ENCODE measurements at regions not wholly inside any gene's neighbourhood (a gene's known extent, or its start where the extent isn't known, plus 50 kb on each side); places are given as distances from the start of the nearest gene placed in this dataset.

DNA sequence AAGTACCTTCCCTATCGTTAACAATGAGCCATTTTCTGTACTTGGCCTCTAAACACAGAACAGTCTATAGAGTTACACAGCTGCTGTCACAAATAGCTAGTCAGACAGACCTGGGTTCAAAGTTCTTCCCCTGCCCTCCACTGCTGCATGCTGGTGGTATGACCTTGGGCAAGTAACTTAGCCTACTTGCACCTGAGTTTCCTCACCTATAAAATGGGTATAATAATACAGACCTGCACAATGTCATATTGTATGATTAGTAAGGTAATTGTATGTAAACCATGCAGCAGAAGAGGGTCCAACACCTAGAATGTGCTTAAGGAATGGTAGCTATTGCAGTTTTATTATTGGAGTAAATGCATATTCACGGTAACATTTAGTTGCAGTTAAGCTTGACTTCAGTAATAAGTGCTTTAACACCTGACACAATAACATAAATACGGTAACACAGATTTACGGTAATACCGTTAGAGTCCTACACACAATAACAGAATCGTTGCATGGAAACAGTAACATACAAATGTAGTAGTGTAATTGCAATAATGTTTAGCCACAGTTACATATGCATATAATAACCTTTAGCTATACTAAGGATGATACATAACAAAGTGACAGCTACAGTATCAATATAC lies 193.3 kb upstream of the CSF3R start:
- DNase-seq (ENCODE audit: low read depth) = no peak

DNA sequence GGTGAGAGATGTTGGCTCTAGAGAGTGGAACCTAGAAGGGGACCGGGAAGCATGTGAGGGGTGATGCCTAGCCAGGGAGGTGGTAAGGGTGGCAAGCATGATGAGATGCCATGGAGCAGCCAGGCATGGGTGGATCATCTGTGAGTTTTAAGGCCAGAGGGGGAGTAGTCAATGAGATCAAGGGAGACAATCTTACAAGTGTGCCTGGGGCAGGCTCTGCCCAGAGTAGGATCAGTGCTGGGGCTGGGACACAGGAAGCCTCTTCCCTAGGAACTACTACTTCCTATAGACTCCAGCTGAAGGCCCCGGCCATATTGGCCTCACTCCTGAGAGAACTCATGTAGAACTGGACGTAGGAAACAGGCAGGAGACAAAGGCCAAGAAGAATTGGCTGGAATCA lies 192.4 kb upstream of the CSF3R start:
- DNase-seq (ENCODE audit: low read depth) = no peak

DNA sequence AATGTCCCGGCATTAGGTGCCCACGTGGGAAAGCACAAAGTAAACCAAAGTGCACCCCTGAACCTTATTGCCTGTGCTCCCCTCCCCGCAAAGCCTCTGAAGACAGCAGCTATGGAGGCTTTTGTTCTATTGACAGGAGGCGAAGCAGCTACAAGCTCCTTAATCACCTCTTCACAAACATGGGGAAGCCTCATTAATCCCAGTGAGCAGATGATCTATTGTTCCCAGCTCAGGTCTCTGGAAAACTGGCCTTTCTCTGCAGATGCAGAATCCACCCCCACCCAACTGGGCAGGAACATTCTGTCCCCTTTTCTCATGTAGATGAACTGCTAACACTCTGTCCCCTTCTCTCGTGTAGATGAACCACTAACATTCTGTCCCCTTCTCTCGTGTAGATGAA lies 190.5 kb upstream of the CSF3R start:
- no peak for DNase-seq (ENCODE audit: low read depth)

DNA sequence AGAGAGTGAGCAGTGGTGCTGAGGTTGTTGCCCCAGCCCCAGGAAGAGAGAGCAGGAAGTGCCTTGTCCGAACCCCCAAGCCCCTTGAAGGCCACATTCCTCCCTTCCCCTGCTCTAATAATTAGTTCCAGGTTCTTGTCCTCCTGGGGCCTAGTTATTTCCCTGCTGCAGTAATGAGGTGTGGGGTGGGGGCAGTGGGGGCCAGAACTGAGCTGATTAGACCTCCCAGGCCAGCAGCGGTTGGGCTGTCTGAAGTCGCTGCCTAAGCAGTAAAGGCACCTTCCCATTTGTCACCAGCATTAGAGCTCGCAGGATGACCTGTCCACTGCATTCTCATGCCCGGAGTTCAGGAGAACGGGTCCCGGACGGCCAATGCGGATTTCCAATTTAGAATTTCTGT lies 186.5 kb upstream of the CSF3R start:
- no peak for DNase-seq (ENCODE audit: low read depth)

DNA sequence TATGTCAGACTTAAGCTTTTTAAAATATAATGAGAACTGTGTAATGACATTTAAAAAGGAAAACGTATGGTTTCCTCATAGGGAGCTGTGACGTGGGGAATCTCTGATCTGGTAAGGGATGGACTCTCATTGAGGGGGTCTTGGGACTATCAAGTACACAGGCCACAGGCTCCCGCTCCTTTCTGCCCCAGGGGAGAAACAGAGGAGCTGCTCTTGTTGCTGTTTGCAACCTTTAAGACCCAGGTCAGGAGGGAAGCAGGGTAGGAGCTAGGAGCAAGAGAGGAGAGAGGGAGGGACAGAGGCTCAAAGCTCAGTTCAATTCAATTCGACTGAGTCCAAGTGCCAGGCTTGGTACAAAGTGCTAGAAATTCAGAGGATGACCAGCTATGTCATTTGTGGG lies 185.1 kb upstream of the CSF3R start:
- DNase-seq (ENCODE audit: low read depth) = no peak

DNA sequence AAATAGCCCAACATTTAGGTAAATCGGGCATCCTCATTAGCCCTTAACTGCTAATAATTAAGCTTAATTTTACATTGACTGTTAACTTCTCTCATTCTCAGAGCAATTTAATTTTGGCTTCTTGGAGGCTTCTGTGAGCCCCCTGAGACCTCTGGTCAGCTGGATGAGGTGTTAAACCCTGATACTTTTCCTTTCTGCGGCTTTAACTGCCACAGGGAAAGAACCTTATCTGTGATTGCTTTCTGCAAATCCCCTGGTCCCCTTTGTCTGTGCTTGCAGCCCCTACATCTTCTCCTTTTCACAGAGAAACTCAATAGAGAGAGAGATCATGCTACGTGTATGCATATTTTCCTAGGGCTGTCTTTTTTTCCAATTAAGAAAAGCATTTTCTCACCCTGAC lies 184.5 kb upstream of the CSF3R start:
- DNase-seq (ENCODE audit: low read depth) = no peak

DNA sequence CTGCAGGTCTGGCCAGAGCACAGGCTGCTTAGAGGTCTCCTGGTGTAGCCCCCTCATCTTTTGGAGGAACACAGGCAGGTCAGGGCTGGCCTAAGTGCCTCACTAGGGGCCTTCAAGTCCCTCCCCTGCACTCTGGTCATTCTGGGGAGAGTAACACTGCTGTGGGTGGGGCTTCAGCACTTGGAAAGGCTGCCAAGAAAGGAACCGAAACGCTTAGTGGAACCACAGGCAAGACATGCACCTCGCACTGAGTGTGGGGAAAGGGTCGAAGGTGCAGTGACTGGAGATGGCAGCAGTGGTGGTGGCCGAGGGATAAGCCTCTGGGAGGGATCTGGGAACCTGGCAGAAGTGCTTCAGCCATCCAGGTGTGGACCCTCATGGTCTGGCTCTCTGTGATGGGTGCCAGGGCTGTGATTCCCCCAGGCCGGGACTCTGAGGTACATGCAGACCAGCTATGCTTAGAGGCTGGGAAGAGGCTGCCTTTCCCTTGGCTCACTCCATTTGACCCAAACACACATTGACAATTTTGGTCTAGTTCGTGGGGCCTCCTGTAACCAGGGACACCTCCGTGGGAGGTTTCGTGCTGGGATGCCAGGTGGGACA lies 182.9 kb upstream of the CSF3R start:
- DNase-seq (ENCODE audit: low read depth) = no peak

DNA sequence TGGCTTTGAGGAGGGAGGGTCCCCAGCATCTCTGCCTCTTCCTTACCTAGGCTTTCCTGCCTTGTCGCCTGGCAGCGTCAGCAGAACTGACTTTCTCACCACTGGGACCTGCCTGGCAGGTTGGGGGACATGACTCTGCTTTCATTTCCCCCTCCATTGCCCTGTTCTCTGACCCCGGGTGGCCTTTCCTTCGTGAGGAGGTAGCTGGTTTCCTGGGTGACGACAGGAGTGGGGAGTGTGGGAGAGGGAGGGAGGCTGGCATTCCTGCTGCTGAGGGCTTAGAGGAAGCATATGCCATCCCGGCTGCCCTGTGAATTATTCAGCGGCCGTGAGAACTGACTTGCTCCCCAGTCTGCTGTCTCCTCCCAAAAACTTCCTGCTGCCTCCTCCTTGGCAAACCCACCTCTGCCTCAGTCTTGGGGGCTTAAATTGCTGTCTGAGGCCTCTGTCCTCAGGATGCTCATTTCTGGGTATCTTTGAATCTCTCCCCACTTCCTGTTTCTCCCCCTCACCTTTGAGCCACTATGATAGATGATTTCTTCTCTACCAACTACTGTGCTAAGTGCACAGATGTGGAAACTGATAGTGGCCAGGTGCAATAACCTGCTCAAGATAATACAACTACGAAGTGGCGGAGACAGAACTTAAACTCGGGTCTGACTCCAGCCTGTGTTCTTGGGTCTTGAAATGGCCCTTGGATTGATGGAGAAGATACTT lies 182.0 kb upstream of the CSF3R start:
- DNase-seq (ENCODE audit: low read depth) = no peak

DNA sequence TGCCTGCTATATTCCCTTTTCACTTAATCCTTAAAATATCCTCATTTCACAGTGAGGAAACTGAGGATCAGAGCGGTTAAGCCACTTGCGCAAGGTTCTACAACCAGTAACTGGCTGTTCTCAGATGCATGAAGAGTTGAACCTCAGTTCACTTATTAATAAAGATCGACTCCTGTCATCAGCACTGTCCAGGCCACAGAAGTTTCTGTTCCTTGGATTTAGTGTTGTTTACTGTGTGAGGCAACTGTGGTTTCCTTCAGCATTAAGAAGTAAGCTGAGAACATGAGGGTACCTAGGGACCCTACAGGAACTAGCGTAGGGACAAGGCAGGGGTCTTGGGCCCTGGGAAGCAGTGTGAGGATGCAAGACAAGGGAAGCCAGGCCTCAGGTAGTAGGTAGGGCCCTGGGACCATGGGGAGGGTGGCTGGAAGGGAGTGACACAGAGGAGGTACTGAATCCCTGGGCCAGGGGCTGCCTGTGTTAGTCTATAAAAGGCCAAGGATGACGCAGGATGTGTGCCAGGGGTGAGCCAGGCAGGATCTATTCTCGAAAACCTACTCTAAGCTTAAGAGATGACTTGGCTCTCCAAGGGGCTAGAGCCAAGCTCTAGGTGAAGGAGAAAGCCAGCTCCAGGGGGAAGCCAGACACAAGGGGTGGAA lies 181.2 kb upstream of the CSF3R start:
- DNase-seq (ENCODE audit: low read depth) = no peak

DNA sequence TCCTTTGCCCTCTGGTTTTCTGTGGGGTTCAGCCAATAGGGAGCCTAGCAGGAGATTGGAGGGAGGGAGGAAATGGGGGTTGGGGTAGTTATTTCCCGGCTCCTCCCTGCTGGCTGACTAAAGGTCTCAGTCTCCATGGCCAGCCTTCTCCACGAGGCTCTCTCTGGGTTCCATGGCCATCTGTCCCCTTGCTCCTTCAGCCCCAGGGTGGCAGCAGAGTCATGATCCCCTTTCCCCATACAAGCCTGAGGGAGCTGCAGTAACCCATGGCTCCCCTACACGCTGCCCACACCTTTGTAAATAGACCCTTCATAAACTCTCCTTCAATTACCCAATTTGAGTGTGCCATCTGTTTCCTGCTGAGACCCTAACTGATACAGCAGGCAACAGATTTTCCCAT lies 176.1 kb upstream of the CSF3R start:
- no peak for DNase-seq (ENCODE audit: low read depth)

DNA sequence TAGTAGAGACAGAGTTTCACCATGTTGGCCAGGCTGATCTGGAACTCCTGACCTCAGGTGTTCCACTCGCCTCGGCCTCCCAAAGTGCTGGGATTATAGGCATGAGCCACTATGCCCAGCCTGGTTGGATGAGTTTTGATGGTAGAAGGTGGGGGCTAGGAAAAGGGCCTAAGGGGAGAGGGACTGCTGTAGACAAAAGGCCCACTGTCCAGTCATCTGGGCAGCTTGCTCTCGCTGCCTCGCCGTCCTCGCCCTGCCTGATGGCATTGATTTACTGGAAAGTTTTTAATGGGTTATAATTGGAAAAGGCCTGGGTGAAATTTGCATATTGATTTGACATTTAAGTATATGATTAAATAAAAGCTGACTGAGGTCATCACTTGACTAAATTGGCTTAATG lies 175.1 kb upstream of the CSF3R start:
- no peak for DNase-seq (ENCODE audit: low read depth)

DNA sequence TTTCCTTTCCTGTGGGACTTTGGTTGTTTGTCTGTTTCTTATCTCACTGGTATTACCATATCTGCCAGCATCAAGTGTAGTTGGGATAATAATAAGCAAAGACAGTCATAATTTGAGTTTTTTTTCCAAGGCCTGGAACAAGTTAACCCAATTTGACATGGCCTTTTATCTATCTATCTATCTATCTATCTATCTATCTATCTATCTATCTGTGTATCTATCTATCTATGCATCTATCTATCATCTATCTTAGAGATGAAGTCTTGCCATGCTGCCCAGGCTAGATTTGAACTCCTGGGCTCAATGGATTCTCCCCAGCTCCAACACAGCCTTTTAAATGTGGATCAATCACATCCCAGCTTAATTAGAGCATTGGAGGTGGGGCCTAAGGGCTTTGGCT lies 174.1 kb upstream of the CSF3R start:
- no peak for DNase-seq (ENCODE audit: low read depth)

DNA sequence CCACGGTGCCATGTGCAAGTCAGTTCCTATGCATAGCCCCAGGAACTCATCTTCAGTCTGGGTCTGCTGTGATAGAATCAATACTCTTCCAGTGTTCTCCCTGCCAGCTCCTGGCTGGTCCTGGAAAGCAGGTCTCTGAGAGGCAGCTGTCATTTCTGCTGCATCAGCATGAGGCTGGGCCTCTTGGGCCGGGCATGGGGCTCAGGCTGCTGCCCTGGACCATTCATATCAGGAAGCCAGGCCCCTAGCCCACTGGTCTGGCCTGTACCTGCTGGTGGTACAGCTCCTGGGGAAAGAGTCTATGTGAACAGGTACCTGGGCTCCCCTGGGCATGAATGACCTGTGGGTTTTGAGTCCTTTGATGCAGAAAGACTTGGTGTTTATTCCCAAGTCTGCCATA lies 173.6 kb upstream of the CSF3R start:
- no peak for DNase-seq (ENCODE audit: low read depth)

DNA sequence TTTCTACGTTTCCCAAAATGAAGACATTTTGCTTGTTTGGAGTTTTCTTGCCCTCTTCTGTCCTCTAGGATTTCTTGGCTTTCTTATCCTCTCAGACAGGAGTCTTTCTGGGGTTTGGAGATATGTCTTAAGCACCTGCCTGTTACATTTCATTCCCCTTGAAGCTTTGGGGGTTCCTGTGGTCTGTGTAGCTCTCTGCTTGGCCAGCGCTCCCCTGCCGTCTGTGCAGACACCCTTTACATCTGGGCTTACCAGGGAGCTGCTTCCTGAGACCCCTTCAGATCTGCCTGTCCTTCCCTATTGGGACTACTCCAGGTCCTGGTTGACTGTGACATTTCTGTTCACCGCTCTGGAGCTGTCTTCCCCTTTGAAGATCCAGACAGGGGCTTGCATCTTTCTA lies 171.9 kb upstream of the CSF3R start:
- DNase-seq (ENCODE audit: low read depth) = no peak

DNA sequence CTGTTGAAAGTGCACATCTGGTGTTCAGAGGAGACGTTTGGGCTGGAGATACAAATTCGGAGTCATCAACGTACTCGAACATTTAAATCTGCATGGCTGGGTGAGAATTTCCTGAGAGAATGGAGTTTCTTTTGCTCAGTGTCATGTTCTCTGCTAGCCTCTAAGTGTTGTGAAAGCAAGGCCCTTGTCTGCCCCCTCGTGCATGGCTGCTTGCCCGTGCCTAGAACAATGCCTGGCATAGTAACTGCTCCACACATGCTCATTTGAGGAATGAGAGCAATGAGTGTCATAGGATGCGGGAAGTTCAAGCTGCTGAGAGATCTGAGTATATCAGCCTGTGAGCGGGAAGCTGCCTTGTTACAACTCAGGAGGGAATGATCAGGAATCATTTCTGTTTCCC lies 171.1 kb upstream of the CSF3R start:
- no peak for DNase-seq (ENCODE audit: low read depth)

DNA sequence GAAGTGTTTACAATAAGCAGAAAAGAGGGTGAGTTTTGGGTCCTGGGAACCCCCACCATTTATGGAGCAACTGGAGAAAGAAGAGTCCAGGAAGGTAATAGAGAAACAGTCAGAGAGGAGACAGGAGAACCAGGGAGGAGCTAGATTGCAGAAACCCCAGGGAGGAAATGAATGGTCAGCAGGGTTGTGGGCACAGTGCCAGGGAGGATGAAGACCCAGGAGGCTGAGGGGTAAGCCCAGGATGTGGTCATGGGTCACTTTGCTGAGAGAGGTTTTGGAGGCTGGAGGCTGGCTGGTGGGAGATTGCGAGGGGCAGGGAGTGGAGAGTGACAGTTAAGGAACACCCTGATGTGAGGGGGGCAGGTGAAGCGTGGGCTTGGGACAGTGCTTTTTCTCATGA lies 169.9 kb upstream of the CSF3R start:
- DNase-seq (ENCODE audit: low read depth) = no peak

DNA sequence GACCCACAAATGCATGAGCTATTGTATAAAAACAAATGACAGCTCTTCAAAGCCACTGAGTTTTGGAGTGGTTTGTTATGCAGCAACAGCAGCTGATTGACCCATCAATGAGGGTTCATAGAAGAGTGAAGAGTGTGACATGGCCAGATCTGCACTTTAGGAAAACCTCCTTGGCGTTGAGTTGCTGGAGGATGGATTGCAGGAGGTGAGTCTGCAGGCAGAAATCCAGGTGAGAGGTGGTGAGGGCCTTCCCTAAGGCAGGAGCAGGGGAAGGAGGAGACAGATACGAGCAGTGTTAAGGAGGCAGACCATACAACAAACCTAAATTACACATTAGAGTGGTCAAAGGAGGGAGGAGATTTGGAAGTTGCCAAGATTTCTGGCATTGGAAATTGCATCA lies 169.3 kb upstream of the CSF3R start:
- DNase-seq (ENCODE audit: low read depth) = no peak

DNA sequence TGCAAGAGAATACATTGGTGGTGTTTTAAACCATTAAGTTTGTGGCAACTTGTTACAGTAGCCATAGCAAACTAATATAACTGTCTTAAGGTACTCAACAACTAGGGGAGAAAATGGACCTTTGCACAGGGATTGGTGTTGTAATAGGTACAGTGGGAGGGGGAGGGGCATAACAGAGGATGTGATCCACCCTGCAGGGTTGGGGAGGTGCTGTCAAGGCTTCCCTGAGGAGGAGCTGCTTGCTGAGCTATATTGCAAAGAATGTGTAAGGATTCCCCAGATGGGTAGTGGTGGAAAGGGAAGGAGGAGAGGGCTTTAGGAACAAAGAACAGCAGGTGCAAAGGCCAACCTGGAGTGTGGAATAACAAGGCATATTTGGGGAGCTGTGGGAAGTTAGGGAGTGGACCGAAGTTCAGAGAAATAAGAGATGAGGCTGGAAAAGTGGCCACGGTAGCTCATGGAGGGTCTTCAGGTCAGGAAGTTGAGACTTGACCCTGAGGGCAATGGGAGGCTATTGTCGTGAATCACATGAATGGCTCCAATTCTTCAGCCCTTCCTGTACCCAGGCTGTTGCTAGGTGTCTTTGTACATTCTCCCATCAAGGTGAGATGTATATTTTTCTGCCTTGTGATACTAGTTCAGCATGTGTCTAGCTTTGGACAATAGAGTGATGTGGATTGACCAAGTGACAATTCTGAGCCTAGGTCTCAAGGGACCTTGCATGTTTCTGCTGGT lies 168.6 kb upstream of the CSF3R start:
- no peak for DNase-seq (ENCODE audit: low read depth)

DNA sequence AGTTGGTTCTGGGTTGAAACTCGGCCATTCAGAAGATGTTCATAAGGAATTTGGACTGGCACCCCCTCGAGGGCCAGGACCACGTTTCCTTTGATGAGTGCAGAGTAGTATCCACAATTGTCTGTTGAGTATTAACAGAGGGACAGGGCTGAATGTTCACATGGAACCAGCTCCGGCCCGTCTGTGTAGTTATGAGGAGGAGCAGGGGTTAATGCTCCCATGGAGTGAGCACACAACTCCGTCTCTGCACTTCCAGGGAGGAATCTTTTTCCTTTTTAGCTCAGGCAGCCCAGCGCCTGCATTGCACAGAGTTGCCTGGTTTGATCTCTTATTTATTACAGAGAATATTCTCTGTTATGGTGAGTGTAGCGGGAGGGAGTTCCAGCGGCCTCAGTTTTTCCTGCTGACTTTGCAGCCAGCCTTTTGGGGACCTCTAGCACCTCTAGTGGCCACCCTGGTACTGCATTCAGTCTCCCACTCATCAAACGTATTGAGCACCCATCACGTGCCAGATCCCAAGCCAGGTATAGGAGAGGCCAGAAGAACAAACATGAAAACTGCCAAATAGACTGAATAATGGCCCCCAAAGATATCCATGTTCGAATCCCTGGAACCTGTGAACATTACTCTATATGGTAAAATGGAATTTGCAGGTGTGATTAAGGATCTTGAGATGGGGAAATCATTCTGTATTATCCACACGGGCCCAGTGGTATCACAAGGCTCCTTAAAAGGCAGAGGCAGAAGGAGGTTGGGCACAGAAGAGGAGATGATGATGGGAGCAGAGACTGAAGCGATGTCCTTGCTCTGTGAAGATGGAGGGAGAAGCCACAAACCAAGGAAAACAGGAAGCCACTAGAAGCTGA lies 167.7 kb upstream of the CSF3R start:
- peak; percentile 6 for DNase-seq (ENCODE audit: low read depth)

DNA sequence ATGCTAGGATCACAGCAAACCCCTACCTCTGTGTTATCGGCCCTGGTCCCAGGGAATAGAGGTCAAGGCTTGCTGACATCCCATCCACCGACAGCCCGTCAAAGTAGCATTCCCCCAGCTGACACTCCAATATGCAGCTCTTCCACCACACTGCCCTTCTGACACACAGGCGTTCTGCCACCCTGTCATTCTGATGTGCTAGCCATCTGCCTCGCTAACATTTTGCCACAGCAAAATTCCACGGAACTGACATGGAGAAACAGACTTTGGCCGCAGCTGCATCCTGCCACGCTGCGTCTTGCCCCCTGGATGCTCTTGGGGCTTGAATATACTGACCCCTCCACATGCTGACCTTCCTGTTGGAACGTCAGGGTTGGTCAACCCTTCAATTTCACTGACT lies 163.2 kb upstream of the CSF3R start:
- DNase-seq (ENCODE audit: low read depth) = no peak

DNA sequence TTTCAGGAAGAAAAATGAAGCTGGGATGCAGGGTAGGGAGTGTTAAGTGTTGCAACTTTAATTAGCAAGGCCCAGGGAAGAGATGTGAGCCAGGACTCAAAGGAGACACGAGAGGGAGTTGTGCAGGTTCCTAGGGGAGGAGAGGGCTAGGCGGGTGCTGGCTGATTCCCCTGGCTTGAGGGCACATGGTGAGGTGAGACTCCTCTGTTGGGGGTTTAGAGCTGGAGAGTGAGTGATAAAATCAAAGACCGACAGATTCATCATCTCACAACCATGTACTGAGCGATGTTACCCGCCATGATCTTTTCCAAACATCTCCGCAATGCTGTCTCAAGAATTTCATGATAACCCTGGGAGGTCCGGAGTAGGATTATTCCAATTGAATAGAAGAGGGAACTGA lies 161.8 kb upstream of the CSF3R start:
- no peak for DNase-seq (ENCODE audit: low read depth)
